Kidney capillary endothelial cell (primary cell): ENCODE measurements at regions not wholly inside any gene's neighbourhood (a gene's known extent, or its start where the extent isn't known, plus 50 kb on each side); places are given as distances from the start of the nearest gene placed in this dataset.

Experiments used
- DNase-seq: peaks from one replicate; pipeline ENCODE4 v3.0.0-alpha.2; 2018; ENCODE audit warnings: low spot score

DNA sequence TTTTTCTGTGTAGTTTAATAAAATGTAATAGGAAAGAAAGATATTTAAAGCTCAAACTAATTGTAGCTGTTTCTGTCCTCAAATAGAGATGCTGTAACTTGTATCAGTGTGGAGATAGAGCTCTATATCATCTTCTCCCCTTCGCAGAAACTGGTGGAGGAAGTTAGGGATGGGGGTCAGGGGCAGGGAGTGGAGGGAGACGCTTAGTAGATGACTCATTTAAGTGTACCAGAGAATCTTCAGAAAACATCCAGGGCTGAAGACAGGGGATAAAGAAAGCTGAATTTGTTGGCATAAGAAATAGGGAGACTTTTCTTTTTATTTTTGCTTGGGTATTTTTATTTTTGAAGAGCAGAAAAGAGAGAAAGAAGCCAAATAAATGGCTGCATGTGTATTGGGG, 282.6 kb upstream of the DPYD start:
- DNase-seq, result no peak

GRCh38 chr1:98201666-98202081, 280.8 kb upstream of the DPYD start:
- DNase-seq, result no peak

DNA sequence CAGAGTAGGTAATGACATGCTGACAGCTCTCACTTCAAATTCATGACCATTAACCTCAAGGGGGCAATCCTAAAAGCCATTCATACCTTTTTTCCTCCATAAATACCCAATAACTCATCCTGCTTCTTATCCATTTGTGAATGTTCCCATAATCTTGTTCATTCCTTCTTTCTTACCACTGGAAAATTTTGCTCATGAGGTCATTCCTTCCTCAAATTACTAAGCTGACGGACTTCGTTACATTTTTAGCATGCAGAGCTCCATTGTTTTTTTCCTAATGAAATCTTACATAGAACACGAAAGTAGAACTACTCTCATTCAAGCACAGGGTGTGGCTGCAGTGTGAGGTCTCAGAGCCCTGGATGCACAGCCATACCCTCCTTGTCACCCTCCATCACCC, 276.5 kb upstream of the DPYD start:
- no peak for DNase-seq

DNA sequence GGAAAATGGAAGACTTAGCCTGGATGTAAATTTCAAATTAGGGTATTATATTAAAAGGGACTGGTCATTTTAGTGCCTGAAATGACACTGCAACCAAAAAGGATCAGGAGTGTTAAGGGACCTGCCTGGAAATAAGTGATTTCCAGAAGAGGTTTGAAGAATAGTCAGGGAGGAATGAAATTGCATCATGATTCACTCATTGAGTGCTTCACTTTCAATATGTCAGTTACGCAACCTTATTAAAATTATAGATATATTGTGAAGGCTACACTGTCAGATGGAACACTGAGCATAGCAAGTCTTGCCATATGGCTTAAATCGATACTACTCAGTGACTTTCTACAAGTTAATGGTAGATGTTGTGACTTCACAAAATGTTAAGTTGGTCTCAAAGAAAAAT, 275.2 kb upstream of the DPYD start:
- DNase-seq, result no peak

DNA sequence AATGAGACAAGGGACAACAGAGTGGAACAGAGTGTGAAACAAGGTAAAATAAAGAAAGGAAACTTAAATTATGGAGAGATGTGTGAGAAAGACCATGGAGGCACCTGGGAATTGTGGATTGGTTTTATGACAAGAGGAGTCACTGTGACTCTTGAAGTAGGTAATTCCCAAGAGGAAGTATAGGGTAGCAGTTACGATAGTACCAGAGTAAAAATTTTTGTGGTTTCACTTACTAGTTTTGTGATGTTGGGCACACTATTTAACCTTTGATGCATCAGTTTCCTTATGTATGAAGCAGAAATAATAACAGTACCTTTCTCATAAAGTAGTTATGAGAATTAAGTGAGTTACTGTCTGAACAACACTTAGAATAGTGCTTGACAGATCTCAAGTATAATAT, 267.9 kb upstream of the DPYD start:
- no peak for DNase-seq

DNA sequence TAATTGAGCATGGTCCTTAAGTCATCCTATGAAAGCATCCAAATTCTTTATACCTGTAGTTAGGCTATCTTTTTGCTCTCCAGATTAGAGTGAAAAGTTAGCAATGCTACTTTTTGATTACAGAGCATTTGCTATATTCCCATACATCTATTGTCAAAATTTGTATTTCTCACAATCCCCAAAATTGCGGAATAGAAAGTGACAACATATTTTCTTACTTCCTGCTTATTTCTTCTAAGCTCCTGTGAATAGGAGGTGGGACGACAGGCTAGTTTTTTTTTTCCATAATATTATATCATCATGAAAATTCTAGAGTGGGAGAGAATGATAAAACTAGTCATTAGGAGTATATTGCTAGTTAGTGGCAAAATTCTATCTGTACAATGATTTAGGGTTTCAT, 264.0 kb upstream of the DPYD start:
- no peak for DNase-seq

DNA sequence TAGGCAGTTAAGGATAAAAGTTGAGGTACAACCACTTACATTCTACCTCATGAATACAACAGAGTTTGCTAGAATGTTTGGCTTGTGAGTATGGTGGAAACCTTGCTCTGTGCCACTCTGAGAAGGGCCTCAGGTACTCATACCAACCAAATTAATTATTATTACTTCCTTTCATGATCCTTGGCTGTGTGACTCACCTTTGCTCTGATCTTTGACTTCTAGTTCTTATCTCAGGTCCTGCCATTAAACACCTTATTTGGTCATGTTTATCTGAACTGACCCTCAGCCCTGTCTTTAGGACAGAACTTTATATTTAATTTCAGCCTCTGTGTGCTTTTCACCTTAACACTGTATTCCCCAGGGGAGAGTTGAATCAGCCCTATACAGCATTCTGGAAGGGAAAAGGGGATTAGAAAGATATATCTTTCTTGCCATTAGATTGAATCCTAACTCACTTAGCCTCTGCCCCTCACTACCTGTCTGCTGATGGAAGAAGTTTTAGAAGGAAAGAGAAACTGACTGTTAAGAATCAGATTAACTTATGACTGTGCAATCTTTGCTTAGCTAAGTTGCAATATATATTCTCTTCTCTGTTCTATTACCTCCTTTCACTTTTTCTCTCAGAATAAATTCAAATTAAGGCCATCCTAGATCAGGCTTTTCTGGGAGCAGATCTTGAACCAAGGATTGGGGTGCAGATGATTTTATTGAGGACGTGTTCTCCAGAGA, 260.4 kb upstream of the DPYD start:
- DNase-seq, result no peak

GRCh38 chr1:98179151-98179773, 258.4 kb upstream of the DPYD start:
- no peak for DNase-seq

DNA sequence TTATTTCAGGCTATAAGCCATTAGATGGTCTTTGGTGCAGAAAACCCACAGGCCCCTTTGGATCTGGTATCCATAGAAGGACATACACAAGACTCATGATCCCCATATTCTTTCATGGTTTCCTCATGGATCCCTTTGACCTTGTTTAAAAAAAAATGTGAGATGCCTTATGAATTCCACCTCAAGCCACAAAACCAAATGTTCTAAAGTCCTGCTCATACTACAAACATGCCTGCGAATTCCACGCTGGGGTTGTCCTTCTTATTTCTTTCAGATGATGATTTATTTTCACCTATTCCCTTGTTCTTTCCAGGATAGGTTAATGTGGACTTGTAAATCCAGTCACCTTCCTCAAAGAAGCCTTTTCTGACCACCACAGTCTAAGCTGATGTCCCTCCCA, 256.9 kb upstream of the DPYD start:
- DNase-seq, result no peak

- DNase-seq, result no peak
Measured at GRCh38 chr1:98176936-98177335, 256.1 kb upstream of the DPYD start.

- DNase-seq, result no peak
Measured at GRCh38 chr1:98176414-98176813, 255.6 kb upstream of the DPYD start.

- no peak for DNase-seq
Measured at GRCh38 chr1:98172578-98172977, 251.7 kb upstream of the DPYD start.

- DNase-seq, result no peak
Measured at GRCh38 chr1:98172022-98172421, 251.2 kb upstream of the DPYD start.

- DNase-seq, result no peak
Measured at GRCh38 chr1:98164509-98164908, 243.7 kb upstream of the DPYD start.

DNA sequence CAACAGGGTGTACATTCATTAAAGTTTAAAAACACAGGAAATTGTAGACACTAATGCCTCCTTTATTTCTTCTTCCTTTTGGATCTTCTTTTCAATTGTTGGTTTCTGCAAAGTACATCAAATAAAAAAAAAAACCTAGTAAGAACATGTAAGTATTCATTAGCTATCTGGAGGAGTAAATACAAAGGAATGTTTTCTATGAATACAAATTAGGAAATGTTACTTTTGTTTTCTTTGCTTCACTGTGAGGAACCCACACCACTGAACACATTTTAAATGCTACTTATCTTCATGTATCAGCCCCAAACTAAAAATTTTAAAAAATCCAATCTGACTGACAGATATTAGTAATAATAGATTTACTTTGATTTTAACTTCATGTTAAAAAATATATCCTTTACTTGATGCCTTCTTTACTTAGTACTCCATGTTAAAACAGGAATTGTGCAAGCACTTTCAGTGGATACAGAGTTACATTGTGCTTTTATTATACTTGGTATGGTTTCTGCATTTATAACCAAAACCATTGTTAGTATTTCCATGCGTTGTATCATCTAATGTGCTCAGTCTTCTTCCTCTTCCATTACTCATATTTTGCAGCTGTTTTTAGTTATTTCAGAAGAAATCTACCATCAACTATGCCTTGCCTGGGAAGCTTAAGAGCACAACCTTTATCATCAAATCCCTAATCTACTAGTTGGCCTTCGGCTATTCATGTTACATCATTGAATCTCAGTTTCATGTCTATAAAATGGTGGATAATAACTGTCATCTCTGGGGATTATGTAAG, 236.9 kb upstream of the DPYD start:
- no peak for DNase-seq

- no peak for DNase-seq
Measured at GRCh38 chr1:98147280-98147679, 226.4 kb upstream of the DPYD start.

- DNase-seq, result no peak
Measured at GRCh38 chr1:98145655-98146054, 224.8 kb upstream of the DPYD start.

GRCh38 chr1:98143403-98143802, 222.6 kb upstream of the DPYD start:
- DNase-seq, result no peak

DNA sequence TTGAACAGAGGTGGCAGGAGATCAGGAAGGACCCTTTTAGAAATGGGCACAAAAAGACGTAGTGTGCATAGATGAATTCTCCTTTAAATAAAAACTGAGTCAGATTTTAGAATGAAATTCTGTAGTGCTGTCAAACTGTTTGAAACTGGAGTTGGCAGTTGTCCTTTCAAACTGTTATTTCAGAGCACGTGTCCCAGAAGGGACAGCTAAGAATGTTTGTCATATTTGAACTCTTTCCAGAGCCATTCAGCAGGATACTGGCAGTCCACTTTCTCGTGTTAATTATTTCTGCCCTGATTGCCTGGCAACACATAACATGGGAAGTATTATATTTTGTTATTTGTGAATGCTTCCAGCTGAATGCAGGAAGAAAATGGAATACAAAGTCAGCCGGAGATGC, 212.3 kb upstream of the DPYD start:
- DNase-seq, result no peak

- no peak for DNase-seq
Measured at GRCh38 chr1:98130408-98130807, 209.6 kb upstream of the DPYD start.

DNA sequence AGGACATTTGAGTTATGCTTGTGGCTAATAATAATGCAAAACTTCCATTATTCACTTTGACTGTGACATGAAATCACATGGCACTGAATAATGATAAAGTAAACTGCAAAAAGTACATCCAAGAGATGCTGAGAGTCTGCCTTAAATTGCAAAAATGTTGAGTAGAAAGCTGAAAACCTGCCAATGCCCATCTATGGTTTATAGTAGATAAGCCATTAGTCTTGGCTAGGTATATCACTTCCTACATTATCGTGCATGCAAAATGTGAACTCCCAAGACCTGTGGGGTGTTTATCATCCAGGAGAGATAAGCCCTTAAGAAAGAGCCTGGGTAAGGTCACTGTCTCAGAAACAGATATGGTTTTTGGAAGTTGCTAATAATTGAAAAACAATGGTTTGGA, 208.7 kb upstream of the DPYD start:
- no peak for DNase-seq

DNA sequence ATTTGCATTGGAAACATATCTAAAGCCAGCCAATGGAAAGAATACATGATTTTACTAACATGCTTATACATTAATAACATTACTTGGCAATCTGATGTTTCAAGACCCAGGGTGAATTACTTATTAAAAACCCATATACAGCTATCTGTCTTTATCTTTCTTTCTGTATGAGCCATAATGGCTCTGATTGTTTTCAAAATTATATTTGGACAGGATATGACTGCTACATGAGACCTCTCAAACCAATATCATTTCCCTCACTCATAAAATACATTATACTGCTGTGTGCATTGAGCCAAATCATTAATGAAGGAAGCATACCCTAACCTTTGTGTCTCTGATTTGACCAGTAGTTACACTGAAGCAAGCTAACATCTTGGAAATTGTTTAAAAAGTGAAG, 205.9 kb upstream of the DPYD start:
- no peak for DNase-seq

DNA sequence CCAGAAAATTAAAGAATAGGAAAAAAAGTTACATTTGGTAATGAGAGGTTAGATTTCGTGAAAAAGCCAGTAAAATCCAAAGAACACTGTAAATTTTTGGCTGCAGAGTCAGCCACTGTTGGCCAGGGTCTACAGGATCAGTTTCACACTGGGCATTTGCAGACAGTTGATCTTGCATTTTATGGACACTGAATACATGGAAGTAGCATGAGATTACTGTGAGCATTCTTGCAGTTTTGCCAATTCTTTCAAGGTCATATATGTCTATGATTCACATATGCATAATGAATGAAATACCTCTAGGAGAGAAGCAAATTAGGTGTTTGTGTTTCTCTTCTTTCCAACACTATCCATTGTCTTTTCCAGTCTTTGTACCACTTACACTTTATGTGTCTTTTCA, 200.8 kb upstream of the DPYD start:
- DNase-seq, result no peak
